ENCODE measurements at regions not wholly inside any gene's neighbourhood (a gene's known extent, or its start where the extent isn't known, plus 50 kb on each side); places are given as distances from the start of the nearest gene placed in this dataset.

- Histone ChIP-seq H3K79me2 (ENCODE audit: insufficient read depth, low read length) (no peaks in the 10 kb centered on the region), H4K20me1 (ENCODE audit: insufficient read depth, low read length, poor library complexity, severe bottlenecking) (no peaks in the 10 kb centered on the region), H3K27me3 (ENCODE audit: insufficient read depth, low read length, poor library complexity, severe bottlenecking) (no peaks in the 10 kb centered on the region), H3K9me2 (replicated peaks; ENCODE audit: low read depth, low read length) (no peaks in the 10 kb centered on the region), H3F3A (ENCODE audit: low read depth) (no peaks in the 10 kb centered on the region), H3K9me3 (ENCODE audit: insufficient read depth, low read depth, low read length) (no peaks in the 10 kb centered on the region), H3K4me1 (ENCODE audit: insufficient read depth, low read length, poor library complexity, severe bottlenecking) (no peaks in the 10 kb centered on the region), H3K4me2 (ENCODE audit: low read depth, low read length, poor library complexity, severe bottlenecking) (no peak overlapping the region), H3K36me3 (ENCODE audit: insufficient read depth, low read length) (no peaks in the 10 kb centered on the region), H3K4me3 (ENCODE audit: low read length, poor library complexity, severe bottlenecking) (no peak overlapping the region), H3K9ac (ENCODE audit: low read depth, low read length, poor library complexity, severe bottlenecking) (no peak overlapping the region), H2AFZ (ENCODE audit: low read length) (no peak overlapping the region)
- TF ChIP-seq CTCF (conservative IDR thresholded peaks at IDR 0.05; ENCODE audit: low read length): no peak
- no peak for TF ChIP-seq EZH2phosphoT487 (IDR thresholded peaks at IDR 0.05; ENCODE audit: borderline replicate concordance)
These were observed 50.8 kb upstream of the PRICKLE1 start for GRCh38 chr12:42640391-42640790.

GRCh38 chr12:42639556-42639955 lies 50.0 kb upstream of the PRICKLE1 start:
- Histone ChIP-seq H2AFZ (ENCODE audit: low read length) (no peak overlapping the region), H3K9me3 (ENCODE audit: insufficient read depth, low read depth, low read length) (no peaks in the 10 kb centered on the region), H3K4me3 (ENCODE audit: low read length, poor library complexity, severe bottlenecking) (no peak overlapping the region), H4K20me1 (ENCODE audit: insufficient read depth, low read length, poor library complexity, severe bottlenecking) (no peaks in the 10 kb centered on the region), H3K4me1 (ENCODE audit: insufficient read depth, low read length, poor library complexity, severe bottlenecking) (no peaks in the 10 kb centered on the region), H3K79me2 (ENCODE audit: insufficient read depth, low read length) (no peaks in the 10 kb centered on the region), H3K4me2 (ENCODE audit: low read depth, low read length, poor library complexity, severe bottlenecking) (no peak overlapping the region), H3K36me3 (ENCODE audit: insufficient read depth, low read length) (no peaks in the 10 kb centered on the region), H3K9ac (ENCODE audit: low read depth, low read length, poor library complexity, severe bottlenecking) (no peak overlapping the region), H3K9me2 (replicated peaks; ENCODE audit: low read depth, low read length) (no peaks in the 10 kb centered on the region), H3F3A (ENCODE audit: low read depth) (no peaks in the 10 kb centered on the region), H3K27me3 (ENCODE audit: insufficient read depth, low read length, poor library complexity, severe bottlenecking) (no peaks in the 10 kb centered on the region)
- TF ChIP-seq EZH2phosphoT487 (IDR thresholded peaks at IDR 0.05; ENCODE audit: borderline replicate concordance) (no peak), CTCF (conservative IDR thresholded peaks at IDR 0.05; ENCODE audit: low read length) (no peak)
